ENCODE measurements at regions not wholly inside any gene's neighbourhood (a gene's known extent, or its start where the extent isn't known, plus 50 kb on each side); places are given as distances from the start of the nearest gene placed in this dataset.
A peak's percentile ranks its signal among the peaks of the same experiment; 100 is the strongest.

GRCh38 chr3:56867671-56868070 lies 65.9 kb upstream of the ARHGEF3 start:
- no peak for TF ChIP-seq EZH2phosphoT487 (IDR thresholded peaks at IDR 0.05; ENCODE audit: low read depth)
- TF ChIP-seq, protein P1, sequence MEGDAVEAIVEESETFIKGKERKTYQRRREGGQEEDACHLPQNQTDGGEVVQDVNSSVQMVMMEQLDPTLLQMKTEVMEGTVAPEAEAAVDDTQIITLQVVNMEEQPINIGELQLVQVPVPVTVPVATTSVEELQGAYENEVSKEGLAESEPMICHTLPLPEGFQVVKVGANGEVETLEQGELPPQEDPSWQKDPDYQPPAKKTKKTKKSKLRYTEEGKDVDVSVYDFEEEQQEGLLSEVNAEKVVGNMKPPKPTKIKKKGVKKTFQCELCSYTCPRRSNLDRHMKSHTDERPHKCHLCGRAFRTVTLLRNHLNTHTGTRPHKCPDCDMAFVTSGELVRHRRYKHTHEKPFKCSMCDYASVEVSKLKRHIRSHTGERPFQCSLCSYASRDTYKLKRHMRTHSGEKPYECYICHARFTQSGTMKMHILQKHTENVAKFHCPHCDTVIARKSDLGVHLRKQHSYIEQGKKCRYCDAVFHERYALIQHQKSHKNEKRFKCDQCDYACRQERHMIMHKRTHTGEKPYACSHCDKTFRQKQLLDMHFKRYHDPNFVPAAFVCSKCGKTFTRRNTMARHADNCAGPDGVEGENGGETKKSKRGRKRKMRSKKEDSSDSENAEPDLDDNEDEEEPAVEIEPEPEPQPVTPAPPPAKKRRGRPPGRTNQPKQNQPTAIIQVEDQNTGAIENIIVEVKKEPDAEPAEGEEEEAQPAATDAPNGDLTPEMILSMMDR (IDR thresholded peaks at IDR 0.05; ENCODE audit: low read depth, low read length) = no peak
- Histone ChIP-seq H3K4me1 (ENCODE audit: low read length) (peaks cover 27% of the 10 kb centered on the region), H3K79me2 (ENCODE audit: low read length) (no peaks in the 10 kb centered on the region), H3K4me3 (ENCODE audit: low read length) (no peak overlapping the region), H3K9ac (ENCODE audit: low read length) (no peak overlapping the region), H3K27ac (ENCODE audit: low read length) (no peak overlapping the region), H3K27me3 (ENCODE audit: low read depth, low read length) (peaks cover 26% of the 10 kb centered on the region), H3K4me2 (ENCODE audit: low read length) (no peak overlapping the region), H4K20me1 (ENCODE audit: insufficient read depth, low read length) (no peaks in the 10 kb centered on the region), H3K9me3 (ENCODE audit: insufficient read depth, low read length) (no peaks in the 10 kb centered on the region), H2AFZ (ENCODE audit: low read depth, low read length) (no peak overlapping the region), H3K36me3 (replicated peaks; ENCODE audit: low read depth, low read length) (peaks cover 4% of the 10 kb centered on the region)

GRCh38 chr3:56864918-56865524 lies 63.3 kb upstream of the ARHGEF3 start:
- Histone ChIP-seq H2AFZ (ENCODE audit: low read depth, low read length) (no peak overlapping the region), H3K36me3 (replicated peaks; ENCODE audit: low read depth, low read length) (peaks cover 4% of the 10 kb centered on the region), H3K27me3 (ENCODE audit: low read depth, low read length) (peaks cover 33% of the 10 kb centered on the region), H3K4me2 (ENCODE audit: low read length) (no peak overlapping the region), H3K79me2 (ENCODE audit: low read length) (no peaks in the 10 kb centered on the region), H3K9me3 (ENCODE audit: insufficient read depth, low read length) (no peaks in the 10 kb centered on the region), H3K4me3 (ENCODE audit: low read length) (no peak overlapping the region), H3K27ac (ENCODE audit: low read length) (no peak overlapping the region), H4K20me1 (ENCODE audit: insufficient read depth, low read length) (no peaks in the 10 kb centered on the region), H3K9ac (ENCODE audit: low read length) (no peak overlapping the region), H3K4me1 (ENCODE audit: low read length) (peaks cover 39% of the 10 kb centered on the region)
- TF ChIP-seq, protein P1 (IDR thresholded peaks at IDR 0.05; ENCODE audit: low read depth, low read length) = no peak
- TF ChIP-seq EZH2phosphoT487 (IDR thresholded peaks at IDR 0.05; ENCODE audit: low read depth) = no peak

GRCh38 chr3:56864090-56864489 lies 62.3 kb upstream of the ARHGEF3 start:
- Histone ChIP-seq H3K27ac (ENCODE audit: low read length) (no peak overlapping the region), H3K4me3 (ENCODE audit: low read length) (no peak overlapping the region), H4K20me1 (ENCODE audit: insufficient read depth, low read length) (no peaks in the 10 kb centered on the region), H3K79me2 (ENCODE audit: low read length) (no peaks in the 10 kb centered on the region), H3K27me3 (ENCODE audit: low read depth, low read length) (peaks cover 26% of the 10 kb centered on the region), H3K9ac (ENCODE audit: low read length) (no peak overlapping the region), H2AFZ (ENCODE audit: low read depth, low read length) (no peak overlapping the region), H3K4me1 (ENCODE audit: low read length) (peaks cover 34% of the 10 kb centered on the region), H3K36me3 (replicated peaks; ENCODE audit: low read depth, low read length) (peaks cover 4% of the 10 kb centered on the region), H3K9me3 (ENCODE audit: insufficient read depth, low read length) (no peaks in the 10 kb centered on the region), H3K4me2 (ENCODE audit: low read length) (no peak overlapping the region)
- TF ChIP-seq, protein P1 (IDR thresholded peaks at IDR 0.05; ENCODE audit: low read depth, low read length) = no peak
- no peak for TF ChIP-seq EZH2phosphoT487 (IDR thresholded peaks at IDR 0.05; ENCODE audit: low read depth)

DNA sequence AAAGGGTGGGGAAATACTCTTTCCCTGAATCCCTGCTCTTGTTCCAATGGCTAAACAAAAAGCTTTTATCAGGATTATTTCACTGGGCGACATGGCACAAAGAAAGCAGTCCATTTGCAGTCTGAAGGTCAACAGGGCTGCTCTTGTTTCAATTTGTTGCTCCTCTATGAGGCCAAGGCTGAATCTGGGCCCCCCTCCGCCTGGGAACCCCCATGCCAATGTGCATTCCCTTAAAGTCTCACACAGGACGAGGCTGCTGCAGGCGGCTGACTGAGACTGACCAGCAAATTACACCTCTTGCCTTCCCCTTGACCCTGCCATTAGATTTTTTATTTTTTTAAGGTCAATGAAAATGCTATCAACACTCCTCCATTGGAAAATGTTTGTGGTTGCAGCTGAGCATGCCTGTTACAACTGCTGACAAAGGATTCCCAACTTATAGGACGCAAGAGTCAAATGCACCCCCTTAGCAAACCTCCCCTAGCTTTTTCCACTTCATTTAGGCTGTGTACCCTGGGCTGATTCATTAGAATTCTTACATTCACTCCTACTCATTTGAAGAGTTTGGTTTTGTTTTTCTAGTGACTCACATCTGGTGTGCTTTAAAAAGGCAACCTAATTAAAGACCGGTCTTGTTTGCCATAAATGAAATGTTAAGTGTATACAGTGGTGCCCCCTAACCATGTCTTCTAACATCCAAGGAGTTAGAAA lies 60.8 kb upstream of the ARHGEF3 start:
- no peak overlapping the region for H3K9ac ChIP-seq (ENCODE audit: low read length)
- TF ChIP-seq, protein P1 (IDR thresholded peaks at IDR 0.05; ENCODE audit: low read depth, low read length) = no peak
- no peak for TF ChIP-seq EZH2phosphoT487 (IDR thresholded peaks at IDR 0.05; ENCODE audit: low read depth)
- peaks cover 27% of the 10 kb centered on the region for H3K4me1 ChIP-seq (ENCODE audit: low read length)
- H3K4me2 ChIP-seq (ENCODE audit: low read length) = peak overlapping the region; percentile 45
- peaks cover 4% of the 10 kb centered on the region for H3K36me3 ChIP-seq (replicated peaks; ENCODE audit: low read depth, low read length)
- no peaks in the 10 kb centered on the region for H4K20me1 ChIP-seq (ENCODE audit: insufficient read depth, low read length)
- no peaks in the 10 kb centered on the region for H3K79me2 ChIP-seq (ENCODE audit: low read length)
- H3K9me3 ChIP-seq (ENCODE audit: insufficient read depth, low read length) = no peaks in the 10 kb centered on the region
- peaks cover 20% of the 10 kb centered on the region for H3K27me3 ChIP-seq (ENCODE audit: low read depth, low read length)
- H3K4me3 ChIP-seq (ENCODE audit: low read length) = no peak overlapping the region; the same call in 1 of the 2 replicates
- no peak overlapping the region for H3K27ac ChIP-seq (ENCODE audit: low read length)
- H2AFZ ChIP-seq (ENCODE audit: low read depth, low read length) = no peak overlapping the region
